Fibroblast of villous mesenchyme (primary cell): ENCODE measurements at regions not wholly inside any gene's neighbourhood (a gene's known extent, or its start where the extent isn't known, plus 50 kb on each side); places are given as distances from the start of the nearest gene placed in this dataset.
A peak's percentile ranks its signal among the peaks of the same experiment; 100 is the strongest.

Experiments
- DNase-seq: peaks from one replicate; pipeline ENCODE4 v3.0.0-alpha.2; 2010; ENCODE audit warnings: low read depth
- H3K4me3 ChIP-seq: 2 replicates; pipeline ENCODE4 v1.5.1; 2011; ENCODE audit warnings: low read depth, mild to moderate bottlenecking, low read length
- CTCF ChIP-seq: IDR thresholded peaks from 2 replicates; pipeline ENCODE4 v1.5.1; 2012; ENCODE audit warnings: low read depth, mild to moderate bottlenecking, low read length; ENCODE audit not compliant: insufficient read depth

GRCh38 chr21:38942748-38943211 is 137.1 kb downstream of the ETS2 start:
- DNase-seq = no peak
- TF ChIP-seq CTCF = no peak
- H3K4me3 ChIP-seq = no peak overlapping the region

- TF ChIP-seq CTCF = no peak
- no peak for DNase-seq
- no peak overlapping the region for H3K4me3 ChIP-seq
These were observed 133.0 kb downstream of the ETS2 start for GRCh38 chr21:38938769-38939168.

- peak; percentile 34 for DNase-seq
- TF ChIP-seq CTCF = no peak
- H3K4me3 ChIP-seq = no peak overlapping the region
These were observed 132.6 kb downstream of the ETS2 start for GRCh38 chr21:38938343-38938742.

- no peak for DNase-seq
- no peak for TF ChIP-seq CTCF
- no peak overlapping the region for H3K4me3 ChIP-seq
These were observed 132.1 kb downstream of the ETS2 start for GRCh38 chr21:38937844-38938243.

GRCh38 chr21:38937286-38937790 is 131.6 kb downstream of the ETS2 start:
- peak; percentile 39 for DNase-seq
- H3K4me3 ChIP-seq = no peak overlapping the region
- no peak for TF ChIP-seq CTCF

GRCh38 chr21:38936240-38936639 is 130.5 kb downstream of the ETS2 start:
- H3K4me3 ChIP-seq = no peak overlapping the region
- DNase-seq = no peak
- no peak for TF ChIP-seq CTCF

- no peak for TF ChIP-seq CTCF
- no peak for DNase-seq
- no peak overlapping the region for H3K4me3 ChIP-seq
These were observed 128.0 kb downstream of the ETS2 start for GRCh38 chr21:38933731-38934130.
